ENCODE measurements at regions not wholly inside any gene's neighbourhood (a gene's known extent, or its start where the extent isn't known, plus 50 kb on each side); places are given as distances from the start of the nearest gene placed in this dataset.
"Not testable (repeated sequence)": the region's sequence is repeated elsewhere in the genome, so short reads cannot be mapped to it uniquely, and the experiment has no call there.

- TF ChIP-seq CTCF (IDR thresholded peaks at IDR 0.05; ENCODE audit: insufficient read depth, low read length, poor library complexity, severe bottlenecking), result no peak
- Histone ChIP-seq H3K36me3 (ENCODE audit: control insufficient read depth, insufficient read depth, low read length) (no peaks in the 10 kb centered on the region), H3K27me3 (replicated peaks; ENCODE audit: control insufficient read depth, insufficient read depth, low read length) (no peaks in the 10 kb centered on the region), H3K4me3 (replicated peaks; ENCODE audit: low read depth, low read length) (no peak overlapping the region)
- no peak for DNase-seq (ENCODE audit: extremely low read depth, insufficient read length)
Measured at GRCh38 chr13:28607187-28607955, 51.6 kb upstream of the POMP start.

GRCh38 chr13:28606466-28606865, 52.5 kb upstream of the POMP start:
- H3K27me3 ChIP-seq (replicated peaks; ENCODE audit: control insufficient read depth, insufficient read depth, low read length), result no peaks in the 10 kb centered on the region

GRCh38 chr13:28605147-28605546, 53.8 kb upstream of the POMP start:
- H3K4me3 ChIP-seq (replicated peaks; ENCODE audit: low read depth, low read length); H3K27me3 ChIP-seq (replicated peaks; ENCODE audit: control insufficient read depth, insufficient read depth, low read length); H3K36me3 ChIP-seq (ENCODE audit: control insufficient read depth, insufficient read depth, low read length); DNase-seq (ENCODE audit: extremely low read depth, insufficient read length): not testable (repeated sequence)

More at GRCh38 chr13:28606466-28606865, 52.5 kb upstream of the POMP start:
- Histone ChIP-seq H3K4me3 (replicated peaks; ENCODE audit: low read depth, low read length) (no peak overlapping the region), H3K36me3 (ENCODE audit: control insufficient read depth, insufficient read depth, low read length) (no peaks in the 10 kb centered on the region)
- TF ChIP-seq CTCF (IDR thresholded peaks at IDR 0.05; ENCODE audit: insufficient read depth, low read length, poor library complexity, severe bottlenecking), result no peak
- no peak for DNase-seq (ENCODE audit: extremely low read depth, insufficient read length)

- Histone ChIP-seq H3K36me3 (ENCODE audit: control insufficient read depth, insufficient read depth, low read length) (no peaks in the 10 kb centered on the region), H3K4me3 (replicated peaks; ENCODE audit: low read depth, low read length) (no peak overlapping the region), H3K27me3 (replicated peaks; ENCODE audit: control insufficient read depth, insufficient read depth, low read length) (no peaks in the 10 kb centered on the region)
- TF ChIP-seq CTCF (IDR thresholded peaks at IDR 0.05; ENCODE audit: insufficient read depth, low read length, poor library complexity, severe bottlenecking), result no peak
- DNase-seq (ENCODE audit: extremely low read depth, insufficient read length), result no peak
Measured at GRCh38 chr13:28603043-28603664, 55.8 kb upstream of the POMP start.

- no peak for DNase-seq (ENCODE audit: extremely low read depth, insufficient read length)
- Histone ChIP-seq H3K27me3 (replicated peaks; ENCODE audit: control insufficient read depth, insufficient read depth, low read length) (no peaks in the 10 kb centered on the region), H3K4me3 (replicated peaks; ENCODE audit: low read depth, low read length) (no peak overlapping the region), H3K36me3 (ENCODE audit: control insufficient read depth, insufficient read depth, low read length) (no peaks in the 10 kb centered on the region)
- TF ChIP-seq CTCF (IDR thresholded peaks at IDR 0.05; ENCODE audit: insufficient read depth, low read length, poor library complexity, severe bottlenecking), result no peak
Measured at GRCh38 chr13:28602580-28602979, 56.4 kb upstream of the POMP start.

- DNase-seq (ENCODE audit: extremely low read depth, insufficient read length), result no peak
- TF ChIP-seq CTCF (IDR thresholded peaks at IDR 0.05; ENCODE audit: insufficient read depth, low read length, poor library complexity, severe bottlenecking), result no peak
- Histone ChIP-seq H3K4me3 (replicated peaks; ENCODE audit: low read depth, low read length) (no peak overlapping the region), H3K27me3 (replicated peaks; ENCODE audit: control insufficient read depth, insufficient read depth, low read length) (no peaks in the 10 kb centered on the region), H3K36me3 (ENCODE audit: control insufficient read depth, insufficient read depth, low read length) (no peaks in the 10 kb centered on the region)
Measured at GRCh38 chr13:28601581-28601980, 57.3 kb upstream of the POMP start.

Data from GM06990 (cell line).